HG03571 (cell line): ENCODE measurements at regions not wholly inside any gene's neighbourhood (a gene's known extent, or its start where the extent isn't known, plus 50 kb on each side); places are given as distances from the start of the nearest gene placed in this dataset.
"Not testable (repeated sequence)": the region's sequence is repeated elsewhere in the genome, so short reads cannot be mapped to it uniquely, and the experiment has no call there.

Experiments used
- ATAC-seq: cut with Tn5 transposase; IDR thresholded peaks from one replicate; pipeline ENCODE4 v1.9.1; 2021; ENCODE audit not compliant: unreplicated experiment

GRCh38 chr13:44755872-44756271 is 179.7 kb upstream of the TSC22D1 start:
- ATAC-seq: no peak

GRCh38 chr13:44752164-44752563 is 176.0 kb upstream of the TSC22D1 start:
- ATAC-seq: no peak

GRCh38 chr13:44750630-44751029 is 174.5 kb upstream of the TSC22D1 start:
- no peak for ATAC-seq

GRCh38 chr13:44749906-44750305 is 173.8 kb upstream of the TSC22D1 start:
- no peak for ATAC-seq

- no peak for ATAC-seq
Measured at GRCh38 chr13:44748439-44748838, 172.3 kb upstream of the TSC22D1 start.

GRCh38 chr13:44747179-44747578 is 171.0 kb upstream of the TSC22D1 start:
- ATAC-seq: no peak

- no peak for ATAC-seq
Measured at GRCh38 chr13:44746690-44747089, 170.6 kb upstream of the TSC22D1 start.

- no peak for ATAC-seq
Measured at GRCh38 chr13:44744880-44745633, 168.9 kb upstream of the TSC22D1 start.

GRCh38 chr13:44739539-44739938 is 163.4 kb upstream of the TSC22D1 start:
- ATAC-seq: no peak

GRCh38 chr13:44739120-44739519 is 163.0 kb upstream of the TSC22D1 start:
- no peak for ATAC-seq

- ATAC-seq: no peak
Measured at GRCh38 chr13:44738463-44738862, 162.3 kb upstream of the TSC22D1 start.

GRCh38 chr13:44735806-44736205 is 159.7 kb upstream of the TSC22D1 start:
- ATAC-seq: no peak

- ATAC-seq: no peak
Measured at GRCh38 chr13:44734201-44734707, 158.1 kb upstream of the TSC22D1 start.

GRCh38 chr13:44732503-44733098 is 156.5 kb upstream of the TSC22D1 start:
- no peak for ATAC-seq

GRCh38 chr13:44730851-44731250 is 154.7 kb upstream of the TSC22D1 start:
- no peak for ATAC-seq

GRCh38 chr13:44730099-44730498 is 154.0 kb upstream of the TSC22D1 start:
- ATAC-seq: no peak

- not testable (repeated sequence) for ATAC-seq
Measured at GRCh38 chr13:44727591-44727990, 151.5 kb upstream of the TSC22D1 start.

- no peak for ATAC-seq
Measured at GRCh38 chr13:44726778-44727177, 150.6 kb upstream of the TSC22D1 start.

- ATAC-seq: no peak
Measured at GRCh38 chr13:44726214-44726613, 150.1 kb upstream of the TSC22D1 start.

- ATAC-seq: no peak
Measured at GRCh38 chr13:44719857-44720671, 143.9 kb upstream of the TSC22D1 start.

- ATAC-seq: no peak
Measured at GRCh38 chr13:44718467-44718866, 142.3 kb upstream of the TSC22D1 start.
